SU-DHL-6 (cell line): ENCODE measurements at regions not wholly inside any gene's neighbourhood (a gene's known extent, or its start where the extent isn't known, plus 50 kb on each side); places are given as distances from the start of the nearest gene placed in this dataset.

ENCODE experiments used
- CTCF ChIP-seq: fragments of 200-600 bp; sonication (generic); IDR thresholded peaks from one replicate; pipeline ENCODE4 v1.5.1; 2017; ENCODE audit warnings: antibody characterized with exemption, mild to moderate bottlenecking, low read length, moderate library complexity; ENCODE audit not compliant: insufficient read depth, poor library complexity, severe bottlenecking
- EZH2phosphoT487 ChIP-seq: fragments of 200-600 bp; sonication (generic), shearing (Covaris generic); conservative IDR thresholded peaks from 2 replicates; pipeline ENCODE4 v1.6.1; 2018; ENCODE audit warnings: mild to moderate bottlenecking, antibody characterized with exemption, low read length, moderate library complexity, mixed read lengths

DNA sequence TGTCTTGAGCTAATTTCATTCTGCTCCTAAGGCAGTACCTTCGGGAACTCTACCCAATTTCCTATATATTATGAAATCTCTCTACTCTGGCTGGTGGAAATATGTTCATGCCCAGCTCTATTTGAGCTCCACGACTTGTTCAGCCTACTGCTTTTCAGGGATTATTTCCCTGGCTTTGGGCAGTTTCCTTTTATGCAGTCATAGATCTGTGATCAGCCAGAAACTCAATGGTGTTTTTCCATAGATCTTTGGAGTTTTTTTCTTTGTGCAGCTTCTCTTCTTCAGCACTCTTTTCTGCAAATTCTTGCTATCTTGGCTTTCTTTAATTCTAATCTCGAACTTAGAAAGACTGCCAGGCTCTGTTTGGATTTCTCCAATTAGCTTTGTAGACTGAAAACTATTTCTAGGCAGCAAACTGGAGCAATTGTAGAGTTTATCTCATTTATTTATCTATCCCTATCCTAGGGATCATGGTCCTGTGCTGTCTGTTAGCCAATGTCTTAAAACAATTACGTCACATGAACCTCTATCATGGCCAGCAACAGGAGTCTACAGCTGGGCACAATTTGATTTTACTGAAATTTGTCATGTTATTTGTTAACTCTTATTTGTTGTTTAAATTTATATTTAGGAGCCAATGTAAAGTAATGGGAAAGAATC is 328.4 kb downstream of the BCKDHB start:
- TF ChIP-seq CTCF, result no peak
- no peak for TF ChIP-seq EZH2phosphoT487
